GM21526 (cell line): ENCODE measurements at regions not wholly inside any gene's neighbourhood (a gene's known extent, or its start where the extent isn't known, plus 50 kb on each side); places are given as distances from the start of the nearest gene placed in this dataset.
"Not testable (repeated sequence)": the region's sequence is repeated elsewhere in the genome, so short reads cannot be mapped to it uniquely, and the experiment has no call there.

ENCODE experiments used
- ATAC-seq: cut with Tn5 transposase; IDR thresholded peaks from one replicate; pipeline ENCODE4 v1.9.1; 2021; ENCODE audit warnings: moderate library complexity; ENCODE audit not compliant: unreplicated experiment, low FRiP score

GRCh38 chr15:69666441-69666882, 213.8 kb downstream of the RPLP1 start:
- no peak for ATAC-seq

GRCh38 chr15:69666921-69667811, 214.5 kb downstream of the RPLP1 start:
- ATAC-seq: no peak

DNA sequence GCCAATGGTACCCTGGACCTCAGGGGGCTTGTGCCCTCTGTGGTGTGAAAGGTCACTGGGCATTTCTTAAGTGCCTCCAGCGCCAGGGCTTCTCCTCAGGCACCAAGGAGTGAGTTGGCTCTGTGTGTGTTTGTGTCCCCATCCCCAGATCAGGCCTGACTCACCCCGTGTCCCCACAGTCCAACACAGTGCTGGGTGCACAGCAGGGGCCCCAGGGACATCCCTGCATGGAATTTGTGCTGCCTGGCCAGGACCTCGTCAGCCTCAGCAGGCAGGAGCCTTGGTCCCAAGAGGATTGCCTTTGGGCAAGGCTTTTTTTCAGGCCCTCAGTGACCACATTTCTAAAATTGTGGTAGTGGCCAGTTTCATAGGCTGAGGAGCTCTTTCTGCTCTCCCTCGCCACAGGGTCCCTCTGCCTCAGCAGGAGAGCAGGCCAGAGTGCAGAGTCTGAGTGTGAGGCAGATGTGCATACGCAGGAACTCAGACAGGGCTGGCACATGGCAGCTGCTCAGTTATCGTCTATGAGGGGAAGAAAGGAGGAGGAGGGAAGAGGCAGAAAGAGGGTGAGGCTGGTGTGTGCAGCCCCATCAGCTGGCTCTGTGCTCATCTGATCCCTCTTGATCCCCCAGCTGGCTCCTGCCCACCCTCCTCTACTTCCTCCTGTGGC, 215.6 kb downstream of the RPLP1 start:
- ATAC-seq: no peak

GRCh38 chr15:69668963-69669362, 216.3 kb downstream of the RPLP1 start:
- ATAC-seq: no peak

DNA sequence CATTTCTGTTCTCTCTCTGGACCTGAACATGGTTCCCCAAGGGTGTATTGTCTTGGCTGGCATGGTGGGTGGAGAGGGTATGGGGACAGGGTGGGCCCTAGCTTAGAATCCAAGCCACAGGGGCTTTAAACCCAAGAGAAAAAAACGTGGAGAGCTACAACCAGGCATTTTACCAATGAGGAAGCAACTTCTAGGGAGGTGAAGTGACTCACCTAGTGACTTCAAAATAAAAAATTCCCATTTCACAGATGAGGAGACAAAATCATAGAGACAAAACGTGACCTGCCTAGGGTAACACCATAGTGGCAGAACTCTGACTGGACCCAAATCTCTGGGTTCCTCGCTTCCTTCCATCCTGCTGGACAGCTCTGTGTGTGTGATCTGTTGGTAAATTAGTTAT, 216.8 kb downstream of the RPLP1 start:
- ATAC-seq: no peak

- ATAC-seq: no peak
These were observed 220.8 kb downstream of the RPLP1 start for GRCh38 chr15:69673291-69673881.

GRCh38 chr15:69675731-69676130, 223.1 kb downstream of the RPLP1 start:
- ATAC-seq: no peak

DNA sequence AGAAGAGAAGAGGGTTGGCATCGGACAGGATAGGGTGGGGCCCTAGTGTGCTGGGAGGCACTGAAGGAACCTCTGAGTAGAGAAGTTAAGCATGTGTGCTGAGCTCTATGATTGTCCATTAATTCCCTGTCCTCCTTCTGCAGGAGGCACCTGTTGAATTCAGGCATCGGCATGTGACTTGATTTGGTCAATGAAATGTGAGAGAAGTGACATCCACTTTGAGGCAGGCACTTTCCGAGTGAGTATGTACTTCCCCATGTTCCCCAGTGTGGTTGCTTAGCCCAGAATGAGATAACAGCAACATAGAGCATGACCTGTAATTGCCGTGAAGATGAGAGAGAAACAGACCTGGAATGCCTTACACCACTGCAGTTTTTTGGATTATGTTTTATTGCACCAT, 224.8 kb downstream of the RPLP1 start:
- no peak for ATAC-seq

- no peak for ATAC-seq
These were observed 227.1 kb downstream of the RPLP1 start for GRCh38 chr15:69679623-69680228.

DNA sequence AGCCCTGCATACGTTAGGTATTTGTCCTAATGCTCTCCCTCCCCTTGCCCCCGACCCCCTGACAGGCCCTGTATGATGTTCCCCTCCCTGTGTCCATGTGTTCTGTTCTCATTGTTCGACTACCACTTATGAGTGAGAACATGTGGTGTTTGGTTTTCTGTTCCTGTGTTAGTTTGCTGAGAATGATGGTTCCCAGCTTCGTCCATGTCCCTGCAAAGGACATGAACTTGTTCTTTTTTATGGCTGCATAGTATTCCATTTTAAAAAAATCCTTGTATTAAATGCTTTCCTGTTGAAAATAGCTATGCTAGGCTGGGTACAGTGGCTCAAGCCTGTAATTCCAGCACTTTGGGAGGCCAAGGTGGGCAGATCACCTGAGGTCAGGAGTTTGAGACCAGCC, 232.2 kb downstream of the RPLP1 start:
- not testable (repeated sequence) for ATAC-seq

DNA sequence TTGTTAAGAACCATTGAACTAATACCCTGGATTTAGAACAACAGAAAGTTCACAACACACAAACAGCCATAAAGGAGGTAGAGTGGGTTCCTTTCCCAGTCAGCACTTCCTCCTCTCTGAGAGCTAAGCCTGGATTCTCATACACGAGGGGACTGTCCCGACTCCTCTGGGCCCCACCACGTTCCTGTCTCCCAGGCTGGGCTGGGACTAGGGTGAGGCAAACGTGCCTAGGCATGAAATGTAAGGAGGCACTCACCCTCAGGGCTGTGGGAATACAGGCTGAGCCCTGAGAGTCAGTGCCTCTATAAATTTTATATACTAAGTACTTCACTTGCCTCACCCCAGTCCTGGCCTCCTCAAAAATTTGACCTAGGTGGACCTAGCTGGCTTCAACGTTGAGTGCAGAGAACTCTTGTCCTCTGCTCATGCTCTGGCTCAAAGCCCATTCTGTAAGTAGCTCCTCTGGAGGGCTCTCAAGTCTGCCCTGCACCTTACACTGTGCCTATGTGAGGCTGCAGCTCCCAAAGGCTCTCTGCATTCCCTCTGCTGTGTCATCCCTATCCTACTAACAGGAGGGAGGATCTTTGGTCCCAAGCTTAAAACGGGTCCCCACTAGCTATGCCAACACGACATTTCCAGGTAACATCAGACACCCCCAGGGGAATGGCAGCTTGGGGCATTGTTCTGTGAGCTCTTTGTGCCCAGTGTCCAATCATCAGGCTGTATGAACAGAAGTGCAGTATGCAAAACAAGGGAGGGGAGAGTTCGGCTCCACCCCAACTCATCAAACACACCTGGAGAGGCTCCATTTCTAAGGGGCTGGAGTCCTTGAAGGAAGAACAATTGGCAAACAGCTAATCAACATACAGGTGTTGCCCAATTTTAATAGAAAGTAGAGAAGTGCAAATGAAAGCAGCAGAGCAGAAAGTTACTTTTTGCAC, 233.2 kb downstream of the RPLP1 start:
- no peak for ATAC-seq

DNA sequence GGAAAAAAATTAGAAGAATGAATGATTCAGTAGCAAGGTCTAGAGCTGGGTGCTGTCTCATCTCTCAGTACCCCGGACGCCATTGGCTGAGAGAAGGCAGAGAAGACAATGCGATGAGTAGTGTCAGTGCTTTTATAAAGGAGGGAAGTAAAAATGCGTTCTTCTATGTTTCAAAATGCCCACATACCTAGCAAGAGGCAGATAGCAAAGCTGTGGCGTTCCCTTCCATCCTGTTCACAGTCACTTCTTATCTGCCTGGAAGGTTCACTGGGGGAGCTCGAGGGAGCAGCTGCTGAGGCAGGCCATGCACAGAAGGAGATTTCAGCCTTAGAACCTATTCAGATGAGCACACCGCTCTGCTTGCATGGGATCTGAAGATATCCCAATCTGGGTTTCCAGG, 234.0 kb downstream of the RPLP1 start:
- ATAC-seq: no peak

DNA sequence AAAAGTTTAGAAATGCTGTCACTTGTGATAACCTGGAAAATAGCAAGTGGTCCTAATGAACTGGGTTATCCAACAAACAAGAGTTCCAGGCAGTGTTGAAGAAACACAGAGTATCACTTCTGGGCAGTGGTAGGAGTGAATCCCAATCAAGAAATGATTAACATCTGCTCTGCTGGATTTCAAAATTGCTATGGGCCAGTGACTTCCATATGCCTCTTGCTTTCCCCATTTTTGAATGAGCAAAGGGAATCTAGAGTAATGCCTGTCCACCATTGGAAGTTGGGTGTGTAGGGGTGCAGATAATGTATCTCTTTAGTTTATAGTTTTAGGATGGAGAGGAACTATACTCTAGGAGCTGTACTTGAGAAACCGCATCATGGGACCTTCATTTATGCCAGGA, 236.5 kb downstream of the RPLP1 start:
- ATAC-seq: no peak

DNA sequence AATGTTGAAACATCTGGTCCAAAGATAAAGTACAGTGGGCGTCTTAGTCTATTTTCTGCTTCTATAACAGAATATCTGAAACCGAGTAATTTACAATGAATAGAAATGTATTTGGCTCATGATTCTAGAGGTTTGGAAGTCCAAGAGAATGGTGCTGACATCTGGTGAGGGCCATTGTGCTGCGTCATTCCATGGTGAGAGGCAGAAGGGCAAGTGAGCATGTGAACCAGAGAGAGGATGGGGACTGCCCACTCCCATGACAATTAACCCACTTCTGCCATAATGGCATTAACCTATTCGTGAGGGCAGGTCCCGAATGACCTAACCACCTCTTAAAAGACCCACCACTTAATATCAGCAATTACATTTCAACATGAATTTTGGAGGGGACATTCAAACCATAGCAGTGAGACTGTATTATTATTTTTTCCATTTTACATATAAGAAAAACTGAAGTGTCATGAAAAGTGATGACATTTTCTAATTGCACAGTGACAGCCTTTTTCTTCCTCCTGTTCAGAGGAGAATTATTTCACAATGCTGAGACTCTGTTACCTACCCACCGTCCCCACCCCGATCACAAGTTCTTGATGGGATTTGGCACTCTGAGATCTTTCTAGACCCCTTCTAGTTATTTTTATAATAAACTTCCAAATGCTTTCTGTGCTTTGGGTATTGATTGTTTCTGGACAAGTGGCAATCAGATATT, 238.8 kb downstream of the RPLP1 start:
- ATAC-seq: no peak

DNA sequence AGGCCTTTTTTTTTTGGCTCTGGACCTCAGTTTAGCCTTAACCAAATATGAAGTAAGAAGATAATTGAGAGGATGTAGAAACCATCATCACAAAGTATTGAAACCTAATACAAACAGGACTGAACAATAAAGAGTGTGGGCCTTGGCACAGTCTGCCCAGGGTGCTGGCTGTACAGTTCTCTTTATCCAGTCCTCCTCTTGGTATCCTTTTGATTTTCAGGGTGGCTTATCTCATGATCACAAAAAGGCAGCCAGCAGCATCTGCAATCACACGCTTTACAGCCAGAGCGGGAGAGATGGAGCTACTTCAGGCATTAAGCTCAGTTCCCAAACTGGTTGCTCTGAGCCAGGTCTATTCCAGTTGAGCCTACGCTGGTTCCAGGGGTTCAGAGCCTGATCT, 239.7 kb downstream of the RPLP1 start:
- ATAC-seq: no peak

- ATAC-seq: no peak
These were observed 240.4 kb downstream of the RPLP1 start for GRCh38 chr15:69693059-69693458.

GRCh38 chr15:69696946-69697345, 244.3 kb downstream of the RPLP1 start:
- ATAC-seq: no peak

DNA sequence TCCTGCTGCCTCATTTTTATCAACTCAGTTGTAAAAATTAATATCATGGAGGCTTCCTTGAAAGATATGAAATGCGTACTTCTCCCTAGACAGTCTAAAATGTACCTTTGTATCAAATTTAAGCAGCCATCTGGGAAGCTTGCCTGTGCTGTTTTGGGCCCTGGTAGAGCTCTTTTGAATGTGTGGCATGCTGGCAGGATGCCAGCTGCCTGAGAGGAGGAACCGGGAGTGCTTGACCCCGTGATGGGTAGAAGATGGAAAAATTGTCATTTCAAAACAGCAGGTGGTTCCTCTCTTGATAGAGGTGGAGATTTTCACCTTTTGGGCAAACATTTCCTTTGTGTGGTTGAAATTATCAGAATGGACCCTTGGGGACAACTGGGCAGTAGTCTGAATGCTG, 245.3 kb downstream of the RPLP1 start:
- no peak for ATAC-seq

GRCh38 chr15:69699096-69699495, 246.5 kb downstream of the RPLP1 start:
- ATAC-seq: no peak
